SK-N-SH (cell line): ENCODE measurements at regions not wholly inside any gene's neighbourhood (a gene's known extent, or its start where the extent isn't known, plus 50 kb on each side); places are given as distances from the start of the nearest gene placed in this dataset.

Experiments
- CTCF ChIA-PET: fragments of 300-600, 350-600 bp; formaldehyde crosslinking; extraction: SDS; loops from one replicate; lab custom pipeline; 2021; lab: Yijun Ruan, JAX
- POLR2A ChIA-PET: fragments of 350-600 bp; sonication (Branson Sonifier 250); formaldehyde crosslinking; extraction: SDS; loops from one replicate; lab custom pipeline; 2020; ENCODE audit warnings: antibody characterized with exemption, inconsistent platforms; lab: Yijun Ruan, JAX
- DNase-seq: peaks from one replicate; pipeline ENCODE4 v3.0.0; 2012
- H2AFZ ChIP-seq: fragments of 200-600 bp; sonication (generic); 2 replicates; pipeline ENCODE4 v1.8.1; 2016; ENCODE audit warnings: antibody characterized with exemption, mild to moderate bottlenecking, low read depth
- H3F3A ChIP-seq: fragments of 200-600 bp; sonication (generic); replicated peaks from 2 replicates; pipeline ENCODE3; 2016; ENCODE audit warnings: antibody characterized with exemption, mild to moderate bottlenecking; ENCODE audit not compliant: insufficient read depth
- H3K27ac ChIP-seq, 2 experiments: fragments of 200-500 bp in 1 of 2; fragments of 200-600 bp in 1 of 2; sonication (Bioruptor generic) in 1 of 2; sonication (generic), shearing (Covaris generic) in 1 of 2; 2 replicates each; pipeline versions ENCODE4 v1.5.1 to v1.6.1; 2014 to 2016; ENCODE audit warnings: low read depth in 2 of 2, inconsistent platforms in 1 of 2, low read length in 1 of 2, mild to moderate bottlenecking in 1 of 2, mixed read lengths in 1 of 2
- H3K27me3 ChIP-seq: fragments of 200-600 bp; sonication (generic), shearing (Covaris generic); 2 replicates; pipeline ENCODE4 v1.6.1; 2016; ENCODE audit warnings: mixed run types; ENCODE audit not compliant: insufficient read depth
- H3K36me3 ChIP-seq, 2 experiments: fragments of 200-500 bp in 1 of 2; fragments of 200-600 bp in 1 of 2; sonication (Bioruptor generic) in 1 of 2; sonication (generic) in 1 of 2; replicated peaks in 1 of 2; 2 replicates each; pipeline versions ENCODE3 to v1.5.1; 2014 to 2016; ENCODE audit warnings: low read length in 1 of 2, mild to moderate bottlenecking in 1 of 2; ENCODE audit not compliant: insufficient read depth in 2 of 2, control insufficient read depth in 1 of 2
- H3K4me1 ChIP-seq, 2 experiments: fragments of 200-500 bp in 1 of 2; fragments of 200-600 bp in 1 of 2; sonication (Bioruptor generic) in 1 of 2; sonication (generic), shearing (Covaris generic) in 1 of 2; 2 replicates each; pipeline versions ENCODE4 v1.5.1 to v1.6.1; 2014 to 2016; ENCODE audit warnings: low read depth in 1 of 2, low read length in 1 of 2, mixed run types in 1 of 2; ENCODE audit not compliant: insufficient read depth in 2 of 2, control insufficient read depth in 1 of 2
- H3K4me2 ChIP-seq: fragments of 200-600 bp; sonication (generic), shearing (Covaris generic); 2 replicates; pipeline ENCODE4 v1.6.1; 2017; ENCODE audit warnings: mixed run types
- H3K4me3 ChIP-seq, 2 experiments: fragments of 200-500 bp in 1 of 2; fragments of 200-600 bp in 1 of 2; sonication (Bioruptor generic) in 1 of 2; sonication (generic), shearing (Covaris generic) in 1 of 2; 2 replicates each; pipeline versions ENCODE4 v1.5.1 to v1.8.1; 2014 to 2016; ENCODE audit warnings: low read depth in 2 of 2, inconsistent platforms in 1 of 2, low read length in 1 of 2, mild to moderate bottlenecking in 1 of 2, mixed read lengths in 1 of 2, moderate library complexity in 1 of 2
- H3K79me2 ChIP-seq: fragments of 200-600 bp; sonication (generic); 2 replicates; pipeline ENCODE4 v1.8.1; 2017; ENCODE audit warnings: mild to moderate bottlenecking; ENCODE audit not compliant: insufficient read depth
- H3K9ac ChIP-seq: fragments of 200-600 bp; sonication (generic); 2 replicates; pipeline ENCODE4 v1.6.1; 2017; ENCODE audit warnings: mixed run types
- H3K9me2 ChIP-seq: fragments of 200-600 bp; sonication (generic); 2 replicates; pipeline ENCODE4 v1.6.1; 2017; ENCODE audit warnings: mixed run types
- H3K9me3 ChIP-seq: fragments of 200-600 bp; sonication (generic); 2 replicates; pipeline ENCODE4 v1.6.1; 2017; ENCODE audit warnings: mixed run types, mild to moderate bottlenecking, moderate library complexity
- H4K20me1 ChIP-seq: fragments of 200-600 bp; sonication (generic); 2 replicates; pipeline ENCODE4 v1.6.1; 2017; ENCODE audit warnings: mild to moderate bottlenecking, mixed run types; ENCODE audit not compliant: insufficient read depth
- CHD2 ChIP-seq: fragments of 150-350 bp; IDR thresholded peaks from 2 replicates; pipeline ENCODE4 v1.6.1; 2018; ENCODE audit warnings: low read length; ENCODE audit not compliant: partially characterized antibody
- ELF1 ChIP-seq: IDR thresholded peaks from 2 replicates; pipeline ENCODE4 v1.4.0; 2012
- EP300 ChIP-seq, 2 experiments: IDR thresholded peaks; 2 replicates each; pipeline versions ENCODE4 v1.4.0 to v1.6.1; 2012; ENCODE audit warnings: borderline replicate concordance in 1 of 2, low read depth in 1 of 2, low read length in 1 of 2
- FOSL2 ChIP-seq: IDR thresholded peaks from 2 replicates; pipeline ENCODE4 v1.4.0; 2012; ENCODE audit warnings: low read depth, mild to moderate bottlenecking, moderate library complexity, borderline replicate concordance
- FOXM1 ChIP-seq: IDR thresholded peaks from 2 replicates; pipeline ENCODE4 v1.4.0; 2012; ENCODE audit warnings: low read depth, mild to moderate bottlenecking
- MEF2A ChIP-seq: IDR thresholded peaks from 2 replicates; pipeline ENCODE4 v1.4.0; 2012; ENCODE audit warnings: low read depth, borderline replicate concordance
- NRF1 ChIP-seq: IDR thresholded peaks from 2 replicates; pipeline ENCODE4 v1.6.1; 2012; ENCODE audit warnings: low read depth, mild to moderate bottlenecking, low read length
- RXRA ChIP-seq: IDR thresholded peaks from 2 replicates; pipeline ENCODE4 v1.4.0; 2012; ENCODE audit warnings: low read depth, mild to moderate bottlenecking, borderline replicate concordance
- TCF12 ChIP-seq: IDR thresholded peaks from 2 replicates; pipeline ENCODE4 v1.4.0; 2012
- YY1 ChIP-seq: IDR thresholded peaks from 2 replicates; pipeline ENCODE4 v1.4.0; 2012; ENCODE audit warnings: low read depth, mild to moderate bottlenecking
- WGBS: methylation state at CpG from one replicate; pipeline ENCODE4 v1.1.6; 2017; ENCODE audit warnings: low lambda C conversion rate; 5-methylcytosine and 5-hydroxymethylcytosine counted together
- TF ChIP-seq, protein P1 (sequence below): IDR thresholded peaks from 2 replicates; pipeline ENCODE4 v1.4.0; 2012; ENCODE audit warnings: low read depth, borderline replicate concordance
- TF ChIP-seq, protein P2 (sequence below): IDR thresholded peaks from 2 replicates; pipeline ENCODE4 v1.4.0; 2012; ENCODE audit warnings: low read depth
- TF ChIP-seq, protein P3 (sequence below): fragments of 150-350 bp; IDR thresholded peaks from 2 replicates; pipeline ENCODE4 v1.6.1; 2016; ENCODE audit warnings: mild to moderate bottlenecking, low read depth, low read length
- TF ChIP-seq, protein P4 (sequence below): IDR thresholded peaks from 2 replicates; pipeline ENCODE4 v1.4.0; 2012; ENCODE audit warnings: low read depth, borderline replicate concordance

DNA sequence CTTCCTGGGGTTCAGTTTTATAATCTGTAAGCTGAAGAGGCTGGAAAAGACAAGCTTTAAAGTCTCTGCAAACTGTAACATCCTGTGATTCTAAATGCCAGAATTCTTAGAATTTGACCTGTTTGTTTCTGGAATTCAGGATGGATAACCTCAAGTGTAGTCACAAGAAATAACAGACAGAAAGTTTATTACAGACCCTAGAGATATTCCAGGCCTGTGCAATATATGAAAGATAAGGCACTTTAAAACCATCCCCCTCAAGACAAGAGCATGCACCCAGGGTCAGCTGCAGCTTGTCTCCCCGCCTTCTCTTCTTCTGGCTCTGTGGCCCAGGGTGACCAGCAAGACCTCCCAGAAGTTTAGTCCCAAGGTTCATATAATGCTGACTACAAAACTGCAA lies 298.7 kb upstream of the ACVR2A start:
- Histone ChIP-seq H4K20me1 (no peaks in the 10 kb centered on the region), H3K4me3 (no peak overlapping the region), H3K9me2 (no peaks in the 10 kb centered on the region), H3K79me2 (no peaks in the 10 kb centered on the region), H3K9me3 (no peaks in the 10 kb centered on the region), H3K9ac (no peak overlapping the region), H2AFZ (no peak overlapping the region), H3K4me1 (no peaks in the 10 kb centered on the region), H3K36me3 (no peaks in the 10 kb centered on the region), H3K4me2 (no peak overlapping the region), H3K27ac (no peak overlapping the region), H3K27me3 (no peaks in the 10 kb centered on the region)
- WGBS: 0% methylated on average over 1 of the region's 1 CpG
- POLR2A ChIA-PET: no interaction called here
- CTCF ChIA-PET: no interaction called here
- DNase-seq: no peak
- no peak for TF ChIP-seq NRF1
- no peak for TF ChIP-seq YY1
- TF ChIP-seq, protein P1, sequence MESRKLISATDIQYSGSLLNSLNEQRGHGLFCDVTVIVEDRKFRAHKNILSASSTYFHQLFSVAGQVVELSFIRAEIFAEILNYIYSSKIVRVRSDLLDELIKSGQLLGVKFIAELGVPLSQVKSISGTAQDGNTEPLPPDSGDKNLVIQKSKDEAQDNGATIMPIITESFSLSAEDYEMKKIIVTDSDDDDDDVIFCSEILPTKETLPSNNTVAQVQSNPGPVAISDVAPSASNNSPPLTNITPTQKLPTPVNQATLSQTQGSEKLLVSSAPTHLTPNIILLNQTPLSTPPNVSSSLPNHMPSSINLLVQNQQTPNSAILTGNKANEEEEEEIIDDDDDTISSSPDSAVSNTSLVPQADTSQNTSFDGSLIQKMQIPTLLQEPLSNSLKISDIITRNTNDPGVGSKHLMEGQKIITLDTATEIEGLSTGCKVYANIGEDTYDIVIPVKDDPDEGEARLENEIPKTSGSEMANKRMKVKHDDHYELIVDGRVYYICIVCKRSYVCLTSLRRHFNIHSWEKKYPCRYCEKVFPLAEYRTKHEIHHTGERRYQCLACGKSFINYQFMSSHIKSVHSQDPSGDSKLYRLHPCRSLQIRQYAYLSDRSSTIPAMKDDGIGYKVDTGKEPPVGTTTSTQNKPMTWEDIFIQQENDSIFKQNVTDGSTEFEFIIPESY: no peak
- TF ChIP-seq, all 33 proteins: peak for 0
- no peaks in the 10 kb centered on the region for H3F3A ChIP-seq

DNA sequence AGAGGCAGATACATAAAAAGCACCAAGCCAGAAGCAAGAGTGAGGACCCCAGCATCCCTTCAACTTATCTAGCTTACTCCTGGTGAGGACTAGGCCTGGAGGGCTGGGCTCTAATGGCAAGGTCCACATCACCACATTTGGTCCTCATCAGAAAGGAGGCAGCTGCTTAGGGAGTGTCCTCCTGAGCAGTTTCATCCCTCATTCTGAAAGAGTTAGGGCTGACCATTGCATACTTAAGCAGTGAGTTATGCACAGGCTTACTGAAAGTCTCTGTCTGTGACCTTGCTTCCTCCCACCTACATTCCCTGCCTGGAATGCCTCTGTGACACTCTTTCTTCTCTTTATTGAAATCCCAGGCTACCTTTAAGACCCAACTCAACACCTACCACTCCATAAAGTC lies 301.8 kb upstream of the ACVR2A start:
- POLR2A ChIA-PET: no interaction called here
- Histone ChIP-seq H4K20me1 (no peaks in the 10 kb centered on the region), H3K9ac (no peak overlapping the region)

DNA sequence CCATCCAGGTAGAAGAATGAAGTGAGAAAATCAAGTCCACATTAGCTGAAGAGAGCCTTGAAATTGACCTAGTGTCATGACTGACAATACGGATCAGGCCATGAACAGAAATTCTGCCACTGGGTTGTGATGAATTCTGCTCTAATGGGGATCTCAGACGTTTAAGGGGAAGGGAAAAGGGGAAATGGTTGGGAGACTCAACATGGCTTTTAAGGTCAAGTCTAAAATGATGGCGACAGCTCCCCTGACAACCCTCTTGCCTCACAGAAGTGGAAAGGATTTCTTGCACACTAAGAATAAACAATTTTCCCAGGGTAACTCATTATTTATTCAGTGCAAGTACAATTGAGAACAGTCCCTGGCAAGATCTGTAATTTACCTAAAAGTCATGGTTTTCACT lies 302.5 kb upstream of the ACVR2A start:
- Histone ChIP-seq H3K4me2 (no peak overlapping the region), H3K79me2 (no peaks in the 10 kb centered on the region), H2AFZ (no peak overlapping the region), H3K9me3 (no peaks in the 10 kb centered on the region), H3K27me3 (no peaks in the 10 kb centered on the region), H3K4me1 (no peaks in the 10 kb centered on the region), H3K9me2 (no peaks in the 10 kb centered on the region), H3K36me3 (no peaks in the 10 kb centered on the region), H3K4me3 (no peak overlapping the region), H3K27ac (no peak overlapping the region), H3K9ac (no peak overlapping the region), H4K20me1 (no peaks in the 10 kb centered on the region), H3F3A (no peaks in the 10 kb centered on the region)
- ChIA-PET CTCF (no interaction called here), POLR2A (no interaction called here)
- no peak for DNase-seq
- no peak for TF ChIP-seq FOSL2
- TF ChIP-seq ELF1: no peak
- TF ChIP-seq, protein P2, sequence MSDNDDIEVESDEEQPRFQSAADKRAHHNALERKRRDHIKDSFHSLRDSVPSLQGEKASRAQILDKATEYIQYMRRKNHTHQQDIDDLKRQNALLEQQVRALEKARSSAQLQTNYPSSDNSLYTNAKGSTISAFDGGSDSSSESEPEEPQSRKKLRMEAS: no peak
- TF ChIP-seq EP300 (IDR thresholded peaks at IDR 0.05; ENCODE audit: borderline replicate concordance in 1 of 2, low read depth in 1 of 2, low read length in 1 of 2): no peak
- TF ChIP-seq, protein P3, sequence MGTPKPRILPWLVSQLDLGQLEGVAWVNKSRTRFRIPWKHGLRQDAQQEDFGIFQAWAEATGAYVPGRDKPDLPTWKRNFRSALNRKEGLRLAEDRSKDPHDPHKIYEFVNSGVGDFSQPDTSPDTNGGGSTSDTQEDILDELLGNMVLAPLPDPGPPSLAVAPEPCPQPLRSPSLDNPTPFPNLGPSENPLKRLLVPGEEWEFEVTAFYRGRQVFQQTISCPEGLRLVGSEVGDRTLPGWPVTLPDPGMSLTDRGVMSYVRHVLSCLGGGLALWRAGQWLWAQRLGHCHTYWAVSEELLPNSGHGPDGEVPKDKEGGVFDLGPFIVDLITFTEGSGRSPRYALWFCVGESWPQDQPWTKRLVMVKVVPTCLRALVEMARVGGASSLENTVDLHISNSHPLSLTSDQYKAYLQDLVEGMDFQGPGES: no peak
- TF ChIP-seq, protein P1: no peak
- no peak for TF ChIP-seq CHD2
- no peak for TF ChIP-seq FOXM1
- 8% methylated on average over 3 of the region's 3 CpGs for WGBS

More for the DNA sequence above, 301.8 kb upstream of the ACVR2A start:
- Histone ChIP-seq H3K9me2 (no peaks in the 10 kb centered on the region), H3K4me3 (no peak overlapping the region), H3K36me3 (no peaks in the 10 kb centered on the region), H3K4me1 (no peaks in the 10 kb centered on the region), H3F3A (no peaks in the 10 kb centered on the region), H3K4me2 (no peak overlapping the region), H3K79me2 (no peaks in the 10 kb centered on the region), H3K27ac (no peak overlapping the region), H3K9me3 (no peaks in the 10 kb centered on the region), H3K27me3 (no peaks in the 10 kb centered on the region), H2AFZ (no peak overlapping the region)
- no peak for DNase-seq
- no peak for TF ChIP-seq TCF12
- TF ChIP-seq, protein P4, sequence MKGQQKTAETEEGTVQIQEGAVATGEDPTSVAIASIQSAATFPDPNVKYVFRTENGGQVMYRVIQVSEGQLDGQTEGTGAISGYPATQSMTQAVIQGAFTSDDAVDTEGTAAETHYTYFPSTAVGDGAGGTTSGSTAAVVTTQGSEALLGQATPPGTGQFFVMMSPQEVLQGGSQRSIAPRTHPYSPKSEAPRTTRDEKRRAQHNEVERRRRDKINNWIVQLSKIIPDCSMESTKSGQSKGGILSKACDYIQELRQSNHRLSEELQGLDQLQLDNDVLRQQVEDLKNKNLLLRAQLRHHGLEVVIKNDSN: no peak
- TF ChIP-seq EP300 (IDR thresholded peaks at IDR 0.05; ENCODE audit: borderline replicate concordance in 1 of 2, low read depth in 1 of 2, low read length in 1 of 2): no peak
- no peak for TF ChIP-seq MEF2A
- no peak for TF ChIP-seq RXRA
- no peak for TF ChIP-seq CHD2
- TF ChIP-seq YY1: no peak
- CTCF ChIA-PET: no interaction called here
